MM.1S (cell line): ENCODE measurements at regions not wholly inside any gene's neighbourhood (a gene's known extent, or its start where the extent isn't known, plus 50 kb on each side); places are given as distances from the start of the nearest gene placed in this dataset.

Source experiments
- DNase-seq: peaks from one replicate; pipeline ENCODE4 v3.0.0-alpha.2; 2015
- H2AFZ ChIP-seq: fragments of 300-600 bp; sonication (generic); 2 replicates; pipeline ENCODE4 v1.6.0; 2016; ENCODE audit warnings: antibody characterized with exemption, low read length
- H3F3A ChIP-seq: fragments of 300-600 bp; sonication (generic); 2 replicates; pipeline ENCODE4 v1.6.1; 2016; ENCODE audit warnings: mild to moderate bottlenecking, antibody characterized with exemption, low read length, moderate library complexity, mixed read lengths; ENCODE audit not compliant: insufficient read depth
- H3K27ac ChIP-seq: fragments of 300-600 bp; sonication (generic); 2 replicates; pipeline ENCODE4 v1.5.1; 2016; ENCODE audit warnings: mild to moderate bottlenecking, low read length
- H3K27me3 ChIP-seq: fragments of 300-600 bp; sonication (generic); replicated peaks from 2 replicates; pipeline ENCODE4 v1.6.0; 2016; ENCODE audit warnings: low read length; ENCODE audit not compliant: insufficient read depth
- H3K36me3 ChIP-seq: fragments of 300-600 bp; sonication (generic); replicated peaks from 2 replicates; pipeline ENCODE4 v1.6.1; 2016; ENCODE audit warnings: mild to moderate bottlenecking, low read length, mixed read lengths; ENCODE audit not compliant: insufficient read depth
- H3K4me1 ChIP-seq: fragments of 300-600 bp; sonication (generic); 2 replicates; pipeline ENCODE4 v1.6.1; 2016; ENCODE audit warnings: low read length, mixed read lengths
- H3K4me2 ChIP-seq: fragments of 300-600 bp; sonication (generic); 2 replicates; pipeline ENCODE4 v1.6.0; 2016; ENCODE audit warnings: low read depth, low read length
- H3K4me3 ChIP-seq: fragments of 300-600 bp; sonication (generic); 2 replicates; pipeline ENCODE4 v1.5.1; 2016; ENCODE audit warnings: low read length, mixed read lengths
- H3K79me2 ChIP-seq: fragments of 300-600 bp; sonication (generic); 2 replicates; pipeline ENCODE4 v1.6.1; 2016; ENCODE audit warnings: mixed run types, low read length, mixed read lengths
- H3K9ac ChIP-seq: fragments of 300-600 bp; sonication (generic); 2 replicates; pipeline ENCODE4 v1.6.1; 2016; ENCODE audit warnings: low read length, mixed read lengths
- H3K9me2 ChIP-seq: fragments of 300-600 bp; sonication (generic); replicated peaks from 2 replicates; pipeline ENCODE4 v1.6.1; 2016; ENCODE audit warnings: mild to moderate bottlenecking, low read length, mixed read lengths; ENCODE audit not compliant: insufficient read depth
- H3K9me3 ChIP-seq: fragments of 300-600 bp; sonication (generic); replicated peaks from 2 replicates; pipeline ENCODE4 v1.6.1; 2016; ENCODE audit warnings: mild to moderate bottlenecking, low read length, mixed read lengths; ENCODE audit not compliant: insufficient read depth
- H4K20me1 ChIP-seq: fragments of 300-600 bp; sonication (generic); 2 replicates; pipeline ENCODE4 v1.6.1; 2016; ENCODE audit warnings: mild to moderate bottlenecking, low read length, moderate library complexity, mixed read lengths; ENCODE audit not compliant: insufficient read depth
- EZH2 ChIP-seq: fragments of 300-600 bp; sonication (generic); optimal IDR thresholded peaks from 2 replicates; pipeline ENCODE3; 2017; ENCODE audit warnings: low read depth, mild to moderate bottlenecking, antibody characterized with exemption, low read length, mixed read lengths
- EZH2phosphoT487 ChIP-seq: fragments of 300-600 bp; sonication (generic); IDR thresholded peaks from 2 replicates; pipeline ENCODE4 v1.6.1; 2018; ENCODE audit warnings: antibody characterized with exemption, low read length
- TF ChIP-seq, protein P1 (sequence below): fragments of 300-600 bp; sonication (generic); IDR thresholded peaks from 2 replicates; pipeline ENCODE4 v1.5.1; 2016; ENCODE audit warnings: antibody characterized with exemption, low read length, mixed read lengths

DNA sequence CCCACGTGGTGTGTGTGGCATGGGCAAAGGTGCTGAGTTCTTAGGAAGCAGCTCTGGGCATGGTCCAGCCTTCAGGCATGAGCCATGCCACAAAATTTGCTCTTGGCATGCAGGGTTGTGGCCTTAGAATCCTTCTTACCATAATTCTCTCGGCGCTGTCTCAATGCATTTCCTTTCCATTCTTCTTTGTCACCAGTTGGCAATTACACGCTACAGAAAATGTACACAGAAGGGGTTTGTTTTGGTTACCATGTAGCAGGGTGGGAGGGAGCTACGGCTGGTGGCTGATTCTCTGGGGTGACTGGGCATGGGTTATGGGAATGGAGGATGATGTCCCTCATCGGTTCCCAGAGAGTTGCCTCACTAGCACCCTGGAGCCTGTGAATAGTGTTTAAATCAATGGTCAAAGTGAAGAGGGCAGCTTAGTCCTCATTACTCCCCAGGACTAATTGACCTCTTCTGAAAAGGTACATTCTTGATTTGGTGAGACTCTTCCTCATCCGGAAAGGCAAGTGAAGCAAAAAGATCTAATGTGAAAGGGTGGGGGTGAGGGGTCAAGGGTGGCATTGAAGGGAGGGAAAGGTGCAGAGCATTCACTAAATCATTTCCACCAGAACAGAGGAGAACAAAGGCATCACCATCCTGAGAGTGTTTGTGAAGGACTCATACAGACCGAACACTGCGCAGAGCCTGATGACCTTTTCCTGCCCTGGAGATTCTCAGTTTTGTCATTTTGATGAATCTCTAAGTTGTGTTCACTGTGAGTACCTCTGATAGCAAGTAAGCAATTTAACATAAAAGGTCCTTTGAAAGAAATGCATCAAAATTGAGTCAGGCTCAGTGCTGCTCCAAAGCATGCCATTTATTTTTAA is 199.8 kb upstream of the SFRP2 start:
- no peak overlapping the region for H3K27ac ChIP-seq
- H2AFZ ChIP-seq, result no peak overlapping the region
- H3K9me2 ChIP-seq, result no peaks in the 10 kb centered on the region
- DNase-seq, result no peak
- no peaks in the 10 kb centered on the region for H3F3A ChIP-seq
- H3K36me3 ChIP-seq, result no peaks in the 10 kb centered on the region
- H3K79me2 ChIP-seq, result no peaks in the 10 kb centered on the region
- no peaks in the 10 kb centered on the region for H3K9me3 ChIP-seq
- no peaks in the 10 kb centered on the region for H3K4me1 ChIP-seq
- H3K27me3 ChIP-seq, result no peaks in the 10 kb centered on the region
- no peaks in the 10 kb centered on the region for H4K20me1 ChIP-seq
- H3K4me2 ChIP-seq, result no peak overlapping the region
- H3K4me3 ChIP-seq, result no peak overlapping the region
- TF ChIP-seq EZH2 (no peak), EZH2phosphoT487 (no peak)
- TF ChIP-seq, protein P1, sequence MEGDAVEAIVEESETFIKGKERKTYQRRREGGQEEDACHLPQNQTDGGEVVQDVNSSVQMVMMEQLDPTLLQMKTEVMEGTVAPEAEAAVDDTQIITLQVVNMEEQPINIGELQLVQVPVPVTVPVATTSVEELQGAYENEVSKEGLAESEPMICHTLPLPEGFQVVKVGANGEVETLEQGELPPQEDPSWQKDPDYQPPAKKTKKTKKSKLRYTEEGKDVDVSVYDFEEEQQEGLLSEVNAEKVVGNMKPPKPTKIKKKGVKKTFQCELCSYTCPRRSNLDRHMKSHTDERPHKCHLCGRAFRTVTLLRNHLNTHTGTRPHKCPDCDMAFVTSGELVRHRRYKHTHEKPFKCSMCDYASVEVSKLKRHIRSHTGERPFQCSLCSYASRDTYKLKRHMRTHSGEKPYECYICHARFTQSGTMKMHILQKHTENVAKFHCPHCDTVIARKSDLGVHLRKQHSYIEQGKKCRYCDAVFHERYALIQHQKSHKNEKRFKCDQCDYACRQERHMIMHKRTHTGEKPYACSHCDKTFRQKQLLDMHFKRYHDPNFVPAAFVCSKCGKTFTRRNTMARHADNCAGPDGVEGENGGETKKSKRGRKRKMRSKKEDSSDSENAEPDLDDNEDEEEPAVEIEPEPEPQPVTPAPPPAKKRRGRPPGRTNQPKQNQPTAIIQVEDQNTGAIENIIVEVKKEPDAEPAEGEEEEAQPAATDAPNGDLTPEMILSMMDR, result no peak
- no peak overlapping the region for H3K9ac ChIP-seq

DNA sequence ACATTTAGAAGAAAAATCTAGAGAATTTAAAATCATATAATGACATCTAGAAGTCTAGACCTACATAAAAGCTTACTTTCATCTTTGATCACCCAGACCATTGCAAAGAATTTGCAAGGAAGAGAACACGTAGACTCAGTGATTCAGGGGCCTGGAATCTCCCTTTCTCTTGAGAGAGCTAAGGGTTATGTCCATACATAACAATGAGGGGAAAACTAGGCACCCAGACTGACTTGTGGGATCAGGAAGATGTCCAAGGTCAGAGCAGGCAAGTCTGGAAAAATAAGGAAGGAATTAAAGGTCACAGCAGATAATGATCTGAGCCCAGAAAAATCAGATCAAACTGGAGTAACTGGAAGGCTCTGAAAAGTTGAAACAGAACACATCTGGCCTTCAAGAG is 198.4 kb upstream of the SFRP2 start:
- no peak overlapping the region for H3K27ac ChIP-seq
- H3K4me1 ChIP-seq, result no peaks in the 10 kb centered on the region
- H3K9me3 ChIP-seq, result no peaks in the 10 kb centered on the region
- no peak for TF ChIP-seq EZH2
- TF ChIP-seq, protein P1, result no peak
- TF ChIP-seq EZH2phosphoT487, result no peak
- no peak overlapping the region for H2AFZ ChIP-seq
- H3K79me2 ChIP-seq, result no peaks in the 10 kb centered on the region
- no peaks in the 10 kb centered on the region for H3F3A ChIP-seq
- no peak for DNase-seq
- no peaks in the 10 kb centered on the region for H3K36me3 ChIP-seq
- no peaks in the 10 kb centered on the region for H4K20me1 ChIP-seq
- no peaks in the 10 kb centered on the region for H3K9me2 ChIP-seq
- no peak overlapping the region for H3K4me2 ChIP-seq
- H3K4me3 ChIP-seq, result no peak overlapping the region
- no peaks in the 10 kb centered on the region for H3K27me3 ChIP-seq
- H3K9ac ChIP-seq, result no peak overlapping the region

DNA sequence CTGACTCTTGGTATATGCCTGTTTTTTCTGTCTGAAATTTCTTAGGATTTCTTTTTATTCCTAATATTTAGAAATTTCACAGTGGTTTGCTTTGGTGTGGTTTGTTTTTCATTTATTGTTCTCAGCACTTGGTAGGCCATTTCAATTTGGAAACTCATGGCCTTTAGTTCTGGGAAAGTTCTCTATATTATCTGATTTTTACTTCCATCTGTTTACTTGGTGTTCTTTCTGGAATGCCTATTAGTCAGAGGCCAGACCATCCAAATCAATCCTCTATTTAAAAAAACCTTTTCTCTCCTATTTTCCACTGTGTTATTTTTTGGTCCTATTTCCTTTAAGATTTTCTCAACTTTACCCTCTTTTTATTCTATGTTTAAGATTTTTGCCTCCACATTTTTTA is 188.1 kb upstream of the SFRP2 start:
- no peaks in the 10 kb centered on the region for H3K79me2 ChIP-seq
- H4K20me1 ChIP-seq, result no peaks in the 10 kb centered on the region
- no peak for DNase-seq
- H3K36me3 ChIP-seq, result no peaks in the 10 kb centered on the region
- H3K4me1 ChIP-seq, result no peaks in the 10 kb centered on the region
- TF ChIP-seq EZH2phosphoT487, result no peak
- TF ChIP-seq, protein P1, result no peak
- TF ChIP-seq EZH2, result no peak
- H3K9me3 ChIP-seq, result no peaks in the 10 kb centered on the region
- H3K4me2 ChIP-seq, result no peak overlapping the region
- no peak overlapping the region for H3K27ac ChIP-seq
- no peaks in the 10 kb centered on the region for H3K27me3 ChIP-seq
- H3F3A ChIP-seq, result no peaks in the 10 kb centered on the region
- H3K9ac ChIP-seq, result no peak overlapping the region
- H3K4me3 ChIP-seq, result no peak overlapping the region
- H3K9me2 ChIP-seq, result no peaks in the 10 kb centered on the region
- no peak overlapping the region for H2AFZ ChIP-seq
